GM19043 (cell line): ENCODE measurements at regions not wholly inside any gene's neighbourhood (a gene's known extent, or its start where the extent isn't known, plus 50 kb on each side); places are given as distances from the start of the nearest gene placed in this dataset.

ENCODE experiments used
- ATAC-seq: cut with Tn5 transposase; IDR thresholded peaks from one replicate; pipeline ENCODE4 v1.9.1; 2021; ENCODE audit warnings: low read depth; ENCODE audit not compliant: unreplicated experiment

DNA sequence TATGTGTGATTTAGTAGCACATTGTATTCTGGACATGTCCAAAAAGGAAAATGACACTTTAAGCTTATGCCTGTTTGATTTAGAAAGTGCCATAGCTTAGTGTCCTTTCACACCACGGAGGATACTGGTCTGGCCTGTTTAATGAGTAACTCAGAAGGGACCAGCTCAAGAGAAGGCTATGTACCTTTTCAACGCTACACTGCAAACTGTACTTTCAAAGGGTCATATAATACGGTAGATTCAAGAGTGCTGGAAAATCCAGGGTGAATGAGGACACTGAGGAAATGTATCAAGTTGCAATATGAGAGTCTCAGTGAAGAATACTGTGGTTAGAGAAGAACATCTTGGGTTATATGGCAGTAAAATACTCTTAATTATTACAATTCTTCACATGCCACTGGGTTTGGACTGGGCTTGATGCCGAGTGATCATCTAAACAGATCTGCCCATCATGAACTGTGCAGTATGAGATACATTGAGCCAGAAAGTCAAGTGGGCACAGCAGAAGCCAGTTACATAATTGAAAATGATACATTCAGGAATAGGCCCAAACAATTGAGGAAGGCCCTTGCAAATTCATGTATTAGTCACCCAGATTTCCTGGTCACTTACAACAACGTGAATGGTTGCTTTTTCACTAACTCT is 1211.5 kb upstream of the CDH9 start:
- ATAC-seq: no peak

DNA sequence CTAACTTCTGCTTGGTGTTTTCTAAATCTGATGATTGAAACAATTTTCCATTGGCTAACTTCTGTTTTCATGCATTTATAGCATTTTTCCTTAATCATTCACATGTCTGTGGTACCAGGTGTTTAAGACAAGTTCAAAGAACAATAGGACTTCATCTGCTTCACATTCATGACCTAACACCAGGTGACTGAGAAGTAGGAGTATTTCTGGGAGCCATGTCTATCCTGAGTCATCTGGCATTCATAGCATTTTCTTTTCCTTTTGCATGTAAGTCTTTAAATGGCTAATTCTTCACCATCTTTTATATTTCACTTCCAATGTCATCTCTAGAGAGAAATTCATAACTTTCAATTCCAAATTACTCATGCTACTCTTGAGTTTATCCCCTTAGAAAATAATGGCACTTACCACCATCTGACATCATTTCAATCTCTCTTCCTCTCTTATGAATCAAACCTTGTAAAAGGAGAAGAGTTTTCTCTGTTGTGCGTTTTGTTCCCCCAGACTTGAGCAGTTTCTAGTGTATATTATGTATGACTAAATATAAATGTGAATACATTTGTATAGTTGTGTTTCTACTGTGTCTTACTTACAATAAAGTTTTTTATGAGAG is 1196.1 kb upstream of the CDH9 start:
- no peak for ATAC-seq

DNA sequence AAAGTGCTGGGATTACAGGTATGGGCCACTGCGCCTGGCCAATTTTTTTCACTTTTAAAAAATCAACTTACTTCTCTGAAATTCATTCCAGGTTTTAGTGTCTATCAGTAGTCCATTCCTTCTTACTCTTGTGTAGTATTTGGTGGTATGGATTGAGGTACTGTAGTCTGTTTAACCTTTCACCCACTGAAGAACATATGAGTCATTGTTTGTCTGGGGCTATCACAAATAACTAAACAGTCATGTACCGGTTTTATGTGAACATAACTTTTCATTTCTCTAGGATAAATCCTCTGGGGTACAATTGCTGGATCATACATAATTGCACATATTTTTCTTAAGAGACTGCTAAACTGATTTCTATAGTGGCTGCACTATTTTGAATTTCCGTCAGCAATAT is 1188.0 kb upstream of the CDH9 start:
- ATAC-seq: no peak

DNA sequence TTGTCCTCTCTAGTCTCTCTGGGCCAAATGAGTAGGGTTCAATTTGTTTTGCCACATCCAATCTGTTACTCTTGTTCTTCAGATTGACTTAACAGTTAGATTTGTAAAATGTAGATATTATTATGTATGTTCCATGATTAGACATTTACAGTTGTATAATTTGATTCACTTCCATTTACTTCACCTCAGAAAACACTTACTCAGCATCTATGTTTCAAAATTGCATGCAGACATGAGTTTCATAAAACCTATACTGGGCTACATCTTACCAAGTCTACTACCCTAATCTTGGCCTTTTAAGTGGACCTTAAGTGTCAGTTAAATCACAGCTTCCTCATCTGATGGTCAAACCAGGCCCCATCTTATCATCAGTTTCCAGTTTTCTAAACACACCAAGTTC is 1181.2 kb upstream of the CDH9 start:
- no peak for ATAC-seq

DNA sequence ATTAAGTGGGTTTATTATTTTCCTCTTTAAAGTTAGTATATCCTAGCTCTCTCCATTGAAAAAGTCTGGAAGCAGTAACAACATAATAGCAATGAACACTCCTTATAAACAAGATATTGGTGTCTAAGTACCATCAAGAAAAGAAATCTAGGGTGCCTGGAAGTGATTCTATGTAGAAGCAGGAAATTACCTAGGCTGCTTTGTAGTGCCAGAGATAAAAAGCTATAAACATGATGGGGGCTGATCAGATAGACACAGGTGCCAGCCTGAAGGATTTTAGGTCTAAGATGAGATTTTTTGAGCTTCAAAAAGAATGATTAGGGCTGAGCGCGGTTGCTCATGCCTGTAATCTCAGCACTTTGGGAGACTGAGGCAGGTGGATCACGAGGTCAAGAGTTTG is 1179.3 kb upstream of the CDH9 start:
- no peak for ATAC-seq

DNA sequence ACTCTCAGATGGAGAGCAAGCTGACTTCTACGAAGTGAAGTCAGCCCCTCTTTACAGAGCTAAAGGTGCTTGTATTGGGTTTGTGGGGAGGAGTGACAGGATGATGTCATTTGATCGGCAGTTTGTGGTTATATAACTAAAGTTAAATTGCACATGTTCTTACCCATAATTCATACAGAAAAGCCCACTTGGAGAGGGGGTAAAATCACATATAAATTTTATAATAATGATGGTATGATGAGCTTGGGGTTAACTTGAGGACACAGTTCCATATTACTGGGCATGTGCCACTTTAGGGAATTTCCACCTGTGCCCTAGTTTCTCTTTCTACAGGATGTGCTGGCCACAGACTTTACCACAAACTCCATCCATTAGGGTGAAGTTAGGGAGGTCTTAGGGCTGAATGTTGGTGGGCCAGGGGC is 1178.6 kb upstream of the CDH9 start:
- no peak for ATAC-seq

DNA sequence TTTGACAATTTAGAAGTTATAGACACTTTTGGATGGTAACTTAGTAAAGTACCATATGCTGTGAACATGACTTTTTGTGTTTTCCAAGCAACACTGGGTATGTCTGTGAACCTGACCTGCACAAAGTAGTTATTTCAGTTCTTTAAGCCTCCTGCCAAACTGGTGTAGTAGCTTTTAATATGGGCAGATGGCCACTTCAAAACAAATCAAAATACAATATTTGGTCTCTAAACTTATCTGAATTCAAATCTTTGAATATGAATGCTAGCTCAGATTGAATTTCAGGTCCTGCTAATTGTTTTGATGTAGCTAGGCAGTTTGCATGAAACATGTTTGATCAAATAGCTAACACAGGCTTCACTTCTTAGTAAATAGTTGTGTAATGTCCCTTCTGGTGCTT is 1176.7 kb upstream of the CDH9 start:
- no peak for ATAC-seq

DNA sequence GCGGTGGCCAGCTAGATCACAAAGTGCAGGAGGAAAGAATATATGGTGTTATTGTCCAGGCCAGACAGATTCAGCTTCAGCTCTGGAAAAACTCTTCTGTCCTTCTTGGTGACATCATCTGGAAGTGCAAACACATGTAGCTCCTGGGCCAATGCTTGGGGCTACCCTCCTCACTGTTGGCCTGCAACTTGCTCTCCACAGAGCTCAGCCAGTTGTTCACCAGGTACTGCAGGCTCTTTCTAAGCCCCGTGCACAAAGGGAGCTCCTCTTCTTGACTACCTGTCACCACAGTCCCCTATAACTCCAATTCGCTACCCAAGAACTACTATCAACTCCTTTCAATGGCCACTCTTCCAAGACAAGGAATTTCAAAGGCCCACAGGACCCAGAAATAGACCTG is 1175.9 kb upstream of the CDH9 start:
- no peak for ATAC-seq

DNA sequence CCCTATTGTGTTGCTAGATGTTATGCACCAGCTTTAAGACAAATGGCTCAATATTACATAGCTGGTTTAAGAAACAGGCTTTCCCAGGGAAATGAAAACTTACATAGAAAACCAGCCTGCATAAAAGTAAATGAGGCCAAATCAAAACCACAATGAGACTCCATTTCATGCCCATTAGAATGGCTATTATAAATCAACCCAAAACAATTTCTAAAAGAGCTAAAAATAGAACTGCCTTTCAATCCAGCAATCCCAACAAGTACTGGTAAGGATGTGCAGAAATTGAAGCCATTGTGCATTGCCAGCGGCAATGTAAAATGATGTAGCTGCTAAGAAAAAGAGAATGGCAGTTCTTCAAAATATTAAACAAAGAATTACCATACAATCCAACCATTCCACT is 1170.0 kb upstream of the CDH9 start:
- no peak for ATAC-seq

DNA sequence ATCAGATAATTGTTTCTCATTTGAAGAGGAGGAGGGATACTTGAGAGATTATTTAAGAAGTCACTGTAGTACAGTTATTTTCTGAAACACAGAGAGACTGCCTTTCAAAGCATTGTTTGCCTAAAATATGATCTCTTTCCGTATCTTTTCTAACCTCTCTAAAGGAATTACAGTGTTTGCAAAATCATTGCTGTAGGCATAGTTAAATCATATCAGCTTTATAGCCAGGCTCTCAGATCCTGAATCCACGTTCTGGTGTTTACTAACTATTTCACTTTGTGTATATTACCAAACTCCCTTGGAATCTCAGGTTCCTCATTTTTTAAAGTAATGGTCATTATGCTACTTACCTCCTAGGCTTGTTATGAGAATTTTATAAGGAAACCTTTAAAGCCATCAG is 1151.6 kb upstream of the CDH9 start:
- ATAC-seq: no peak

DNA sequence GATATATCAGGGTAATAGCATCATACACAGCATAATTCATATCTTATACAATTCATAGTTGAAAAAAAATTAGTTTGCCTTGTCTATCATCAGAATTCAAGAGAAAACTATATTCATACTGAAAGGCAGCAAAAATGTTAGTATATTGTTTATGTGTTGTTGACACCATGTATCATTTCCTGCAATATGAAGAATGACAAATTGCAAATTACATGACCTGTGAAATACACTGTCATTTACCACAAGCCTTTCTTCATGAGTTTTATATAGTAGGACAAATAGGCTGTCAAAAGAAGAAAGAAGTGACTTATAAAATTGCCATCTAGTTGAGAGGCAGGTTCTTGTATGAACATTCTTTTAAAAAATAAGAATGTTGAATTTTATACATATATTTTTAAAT is 1136.3 kb upstream of the CDH9 start:
- no peak for ATAC-seq

DNA sequence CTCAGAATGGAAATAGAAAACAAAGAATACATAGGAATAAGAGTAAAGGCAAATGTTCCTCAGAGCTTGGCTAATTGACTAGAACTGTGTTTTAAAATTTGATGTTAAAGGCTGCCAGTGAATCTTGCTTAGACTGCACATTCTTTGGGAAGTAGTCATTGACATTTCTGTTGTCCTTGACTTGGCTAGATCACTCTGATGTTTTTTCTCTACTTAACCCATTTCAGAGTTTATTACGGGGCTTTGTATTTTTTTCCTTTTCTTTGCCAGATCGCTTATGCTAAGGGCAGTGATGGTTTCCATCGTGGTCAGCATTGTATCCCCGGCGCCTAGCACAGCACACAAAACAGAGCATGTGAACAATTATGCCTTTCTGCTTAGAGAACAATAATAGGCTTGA is 1126.7 kb upstream of the CDH9 start:
- ATAC-seq: no peak

DNA sequence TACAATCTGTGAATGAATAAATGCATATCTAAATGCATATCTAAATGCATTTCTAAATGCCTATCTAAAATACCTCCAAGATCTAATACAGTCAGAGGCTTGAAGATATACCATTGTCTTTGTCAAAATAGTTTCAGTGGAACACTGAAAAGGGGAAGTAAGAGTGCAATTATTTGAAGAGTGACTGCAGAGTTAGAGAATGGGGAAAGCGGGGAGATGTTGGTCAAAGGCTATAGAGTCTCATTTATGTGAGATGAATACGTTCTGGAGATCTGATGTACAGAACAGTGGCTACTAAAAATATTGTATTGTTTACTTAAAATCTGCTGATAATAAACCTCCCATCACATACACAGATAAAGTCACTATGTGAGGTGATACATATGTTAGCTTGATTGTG is 1126.2 kb upstream of the CDH9 start:
- no peak for ATAC-seq

DNA sequence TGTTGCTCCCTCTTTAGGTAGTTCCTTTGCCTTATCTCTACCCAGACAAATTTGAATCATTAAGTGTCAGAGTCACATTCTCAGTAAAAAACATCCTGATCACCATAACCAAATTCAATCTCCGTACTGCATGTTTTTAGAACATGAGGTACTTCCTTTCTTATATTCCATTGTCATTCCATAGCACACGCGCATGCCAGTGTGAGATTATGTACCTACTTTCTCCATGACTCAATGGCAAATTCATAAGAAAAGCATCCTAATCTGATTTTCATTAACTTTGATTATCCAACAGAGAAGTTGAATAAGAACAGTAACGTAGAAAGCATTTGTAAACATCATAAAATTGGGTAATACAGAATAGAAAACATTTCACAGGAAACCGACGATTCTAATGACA is 1118.6 kb upstream of the CDH9 start:
- no peak for ATAC-seq

DNA sequence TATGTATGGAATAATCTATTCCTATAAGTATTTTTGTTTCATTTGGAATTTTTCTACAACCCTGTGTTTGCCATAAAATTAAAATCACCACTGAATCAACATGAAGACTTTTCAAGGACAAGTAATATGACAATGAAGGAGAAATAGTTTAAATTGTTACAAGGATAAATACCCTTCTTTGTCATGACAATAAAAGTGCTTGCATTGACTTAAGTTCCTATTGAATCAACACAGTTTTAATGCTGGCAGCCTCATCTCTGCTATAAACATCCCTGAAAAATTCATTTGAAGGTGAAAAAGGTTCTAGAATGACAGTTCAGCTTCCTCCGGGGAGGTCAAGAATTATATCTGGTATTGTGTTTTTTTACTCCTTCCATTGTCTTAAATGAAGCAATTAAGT is 1105.1 kb upstream of the CDH9 start:
- no peak for ATAC-seq

DNA sequence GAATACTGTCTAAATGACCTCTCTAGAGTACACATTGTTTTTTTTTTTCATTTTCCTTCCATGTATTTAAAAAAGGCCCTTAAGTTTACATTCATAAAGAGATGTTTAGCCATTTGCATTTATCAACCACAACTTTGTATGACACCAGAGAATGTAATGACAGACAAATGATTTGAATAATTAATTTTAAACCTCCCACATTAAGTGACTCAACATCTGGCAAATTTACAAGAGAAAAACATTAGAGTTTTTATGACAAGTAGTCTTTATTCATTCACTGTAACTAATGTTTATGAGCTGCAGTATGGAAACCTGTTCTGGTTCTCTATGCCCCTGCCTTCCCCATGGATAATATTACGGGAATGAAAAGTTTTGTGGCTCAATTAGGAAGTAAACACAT is 1093.8 kb upstream of the CDH9 start:
- no peak for ATAC-seq

DNA sequence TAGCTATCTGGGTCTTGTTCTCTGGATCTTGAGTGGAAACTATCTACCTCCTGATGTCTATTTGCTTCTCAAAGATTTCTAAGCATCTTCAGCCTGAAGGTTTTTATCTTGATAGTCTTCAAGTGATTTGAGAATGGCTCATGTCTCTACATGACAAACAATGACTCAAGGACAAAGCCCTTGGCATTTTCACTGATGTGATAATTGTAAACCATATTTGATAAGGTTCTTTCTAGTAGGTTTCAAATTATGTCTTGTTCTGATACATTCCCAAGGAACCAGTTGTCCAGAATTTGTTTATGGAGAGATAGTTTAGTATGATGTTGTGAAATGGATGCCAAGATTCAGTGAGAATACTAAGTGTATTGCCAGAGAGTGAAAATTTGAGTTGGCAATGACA is 1079.3 kb upstream of the CDH9 start:
- ATAC-seq: no peak

DNA sequence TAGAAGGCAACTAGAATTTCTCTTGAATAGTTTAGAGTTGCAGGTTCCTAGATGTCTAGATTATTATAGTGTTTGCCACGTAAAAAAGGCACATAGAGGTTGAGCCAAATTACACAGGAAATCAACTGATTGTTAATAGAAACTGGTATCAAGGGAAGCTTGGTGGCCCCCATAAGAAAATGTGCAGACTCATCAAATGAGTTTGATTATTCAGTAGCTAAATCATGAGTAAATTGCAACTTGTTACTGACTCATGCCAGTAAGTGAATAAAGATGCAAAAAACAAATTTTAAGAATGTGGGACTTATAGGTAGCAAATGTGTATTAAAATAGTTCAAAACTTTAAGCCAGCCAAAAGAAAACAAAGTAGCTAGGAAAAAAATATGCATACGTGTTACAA is 1078.9 kb upstream of the CDH9 start:
- no peak for ATAC-seq

DNA sequence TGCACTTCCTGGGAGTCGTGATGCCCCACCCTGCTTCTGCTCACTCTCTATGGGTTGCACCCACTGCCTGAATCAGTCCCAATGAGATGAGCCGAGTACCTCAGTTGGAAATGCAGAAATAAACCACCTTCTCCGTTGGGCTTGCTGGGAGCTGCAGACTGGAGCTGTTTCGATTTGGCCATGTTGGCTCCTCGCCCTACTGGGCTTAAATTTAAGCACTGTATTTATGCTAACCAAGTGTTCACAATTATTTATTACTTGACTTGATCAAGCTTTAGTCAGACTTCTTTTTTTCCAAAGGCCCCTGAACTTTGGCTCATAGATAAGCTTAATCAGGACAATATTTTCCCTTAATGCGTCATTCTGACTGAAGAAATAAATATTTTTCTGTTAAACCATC is 1072.4 kb upstream of the CDH9 start:
- ATAC-seq: no peak

DNA sequence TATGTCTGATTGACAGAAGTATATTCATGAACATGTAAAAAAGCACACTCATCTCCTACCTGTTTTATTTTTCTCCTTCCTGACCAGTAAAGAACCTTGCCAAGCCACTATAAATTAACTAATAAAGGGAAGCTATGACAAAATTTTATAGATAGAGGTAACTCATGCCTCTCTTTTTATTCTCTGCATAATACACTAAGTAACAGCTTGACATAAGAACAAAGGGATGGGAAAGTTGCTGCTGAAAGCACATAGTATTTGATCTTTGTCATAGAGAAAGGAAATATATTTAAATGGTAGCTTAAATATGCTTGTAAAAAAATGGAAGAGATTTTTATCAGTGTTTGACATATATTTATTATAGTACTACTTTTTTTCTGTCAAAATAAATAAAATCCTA is 1065.7 kb upstream of the CDH9 start:
- no peak for ATAC-seq

DNA sequence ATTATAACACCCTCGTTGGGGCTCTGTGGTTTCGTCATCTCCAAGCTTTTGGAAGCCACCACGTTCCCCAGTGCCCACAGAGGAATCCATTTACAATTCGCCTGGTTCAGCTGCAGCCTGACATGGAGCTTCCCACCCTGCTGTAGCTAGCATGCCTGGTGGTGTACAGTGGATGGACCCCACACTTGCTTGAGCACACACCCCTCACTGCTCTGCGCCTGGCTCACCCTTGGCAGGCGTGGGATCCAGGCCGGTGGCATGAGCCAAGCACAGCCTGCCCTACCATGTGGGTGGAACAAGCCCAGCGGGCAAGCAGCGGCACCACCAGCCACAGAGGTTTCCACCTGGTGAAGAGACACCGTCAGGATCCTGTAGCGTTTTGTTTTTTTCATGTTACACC is 1045.7 kb upstream of the CDH9 start:
- ATAC-seq: no peak

DNA sequence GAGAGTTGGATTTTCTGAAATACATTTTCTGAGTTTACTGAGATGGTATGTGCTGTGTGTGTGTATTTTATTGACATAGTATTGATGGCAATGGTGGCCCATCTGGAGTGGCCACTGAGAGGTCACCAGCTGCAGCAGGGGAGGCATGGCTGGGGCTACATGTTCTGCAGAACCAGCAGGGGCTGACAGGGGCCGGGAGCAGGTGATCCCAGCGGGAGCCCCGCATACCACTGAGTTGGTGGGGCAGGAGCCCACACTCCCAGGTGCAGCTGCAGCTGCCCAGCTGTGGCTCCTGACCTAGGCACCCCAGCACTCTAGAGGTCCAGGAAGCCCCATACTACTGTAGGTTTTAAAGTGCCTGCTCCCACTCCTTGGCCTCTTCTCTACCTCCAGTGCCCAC is 1044.2 kb upstream of the CDH9 start:
- no peak for ATAC-seq
